HEK293 (cell line): ENCODE measurements at regions not wholly inside any gene's neighbourhood (a gene's known extent, or its start where the extent isn't known, plus 50 kb on each side); places are given as distances from the start of the nearest gene placed in this dataset.

Source experiments
- IKZF3 ChIP-seq: fragments of 450-650 bp; IDR thresholded peaks from 2 replicates; pipeline ENCODE4 v1.5.0; 2018; ENCODE audit warnings: missing biosample characterization, mild to moderate bottlenecking, missing genetic modification characterization, moderate library complexity
- MYNN ChIP-seq: fragments of 450-650 bp; formaldehyde crosslinking; IDR thresholded peaks from 2 replicates; pipeline ENCODE4 v1.5.1; 2016; ENCODE audit warnings: missing biosample characterization, missing genetic modification characterization, borderline replicate concordance
- REST ChIP-seq: fragments of 450-650 bp; formaldehyde crosslinking; IDR thresholded peaks from 2 replicates; pipeline ENCODE4 v1.5.1; 2016; ENCODE audit warnings: missing biosample characterization, missing genetic modification characterization
- ZNF19 ChIP-seq: fragments of 450-650 bp; formaldehyde crosslinking; IDR thresholded peaks from 2 replicates; pipeline ENCODE4; 2016; ENCODE audit warnings: missing biosample characterization, missing genetic modification characterization, low read depth
- ZNF514 ChIP-seq: fragments of 450-650 bp; formaldehyde crosslinking; IDR thresholded peaks from 2 replicates; pipeline ENCODE4 v1.5.1; 2016; ENCODE audit warnings: missing biosample characterization, missing genetic modification characterization
- ZXDB ChIP-seq: fragments of 450-650 bp; formaldehyde crosslinking; IDR thresholded peaks from 2 replicates; pipeline ENCODE4 v1.5.1; 2016; ENCODE audit warnings: missing biosample characterization, missing genetic modification characterization

DNA sequence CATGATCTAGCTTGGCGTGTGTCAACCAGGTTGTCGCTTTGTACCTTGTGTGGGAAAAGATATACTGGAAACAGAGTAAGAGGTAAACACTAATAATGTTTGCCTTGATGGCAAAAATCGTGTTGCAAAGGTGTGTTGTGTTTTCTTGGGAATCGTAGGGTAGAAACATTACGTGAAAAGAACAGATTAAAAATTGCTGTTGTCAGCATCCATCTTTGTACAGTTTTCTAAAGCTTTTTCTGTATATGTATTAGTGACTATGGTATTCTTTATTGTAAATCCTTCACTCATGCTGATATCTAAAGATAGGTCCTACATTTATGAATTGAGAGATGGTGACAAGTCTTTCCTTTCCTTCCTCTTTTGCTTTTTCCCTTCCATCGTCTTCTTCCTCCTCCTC, 116.9 kb downstream of the RPS12 start:
- TF ChIP-seq ZNF19 (tag by site-specific recombination), result no peak
- no peak for TF ChIP-seq ZNF514 (tag by site-specific recombination)
- TF ChIP-seq MYNN (tag by site-specific recombination), result no peak
- no peak for TF ChIP-seq IKZF3 (tag by site-specific recombination)
- no peak for TF ChIP-seq ZXDB
- no peak for TF ChIP-seq REST (tag by site-specific recombination)
